Omental fat pad (tissue), 3 donors: ENCODE measurements at regions not wholly inside any gene's neighbourhood (a gene's known extent, or its start where the extent isn't known, plus 50 kb on each side); places are given as distances from the start of the nearest gene placed in this dataset.

Experiments
- ATAC-seq: fragments of 150-250 bp; one replicate; pipeline ENCODE4 v1.9.1; 2016; ENCODE audit warnings: mild to moderate bottlenecking, moderate library complexity; ENCODE audit not compliant: low FRiP score
- DNase-seq: peaks from one replicate; pipeline ENCODE4 v3.0.0-alpha.2; 2019; ENCODE audit warnings: low spot score
- TF ChIP-seq, protein P1 (sequence below), 3 donors: fragments of 450-650 bp; IDR thresholded peaks; one replicate each; pipeline ENCODE4 v1.5.1; 2016 to 2017; ENCODE audit warnings: antibody characterized with exemption in 3 of 3, mild to moderate bottlenecking in 3 of 3, moderate library complexity in 2 of 3

DNA sequence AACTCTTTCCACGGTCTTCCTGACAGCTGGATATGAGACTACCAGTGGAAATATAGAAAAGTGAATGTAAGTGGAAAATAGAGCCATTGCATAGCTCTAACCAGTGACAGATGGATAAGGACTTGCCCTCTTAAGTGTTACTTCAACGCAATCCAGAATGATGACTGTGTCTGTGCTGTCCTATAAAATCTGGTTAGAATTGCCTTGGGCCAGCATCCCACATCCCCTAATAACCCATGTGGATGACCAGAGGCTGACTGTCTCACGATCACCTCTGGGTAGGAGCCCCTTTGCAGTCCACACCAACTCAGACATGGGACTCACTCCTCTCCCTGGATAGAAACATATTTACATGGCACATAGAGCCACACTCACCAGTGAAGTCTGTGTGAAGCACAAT, 186.6 kb downstream of the C1D start:
- TF ChIP-seq, protein P1, sequence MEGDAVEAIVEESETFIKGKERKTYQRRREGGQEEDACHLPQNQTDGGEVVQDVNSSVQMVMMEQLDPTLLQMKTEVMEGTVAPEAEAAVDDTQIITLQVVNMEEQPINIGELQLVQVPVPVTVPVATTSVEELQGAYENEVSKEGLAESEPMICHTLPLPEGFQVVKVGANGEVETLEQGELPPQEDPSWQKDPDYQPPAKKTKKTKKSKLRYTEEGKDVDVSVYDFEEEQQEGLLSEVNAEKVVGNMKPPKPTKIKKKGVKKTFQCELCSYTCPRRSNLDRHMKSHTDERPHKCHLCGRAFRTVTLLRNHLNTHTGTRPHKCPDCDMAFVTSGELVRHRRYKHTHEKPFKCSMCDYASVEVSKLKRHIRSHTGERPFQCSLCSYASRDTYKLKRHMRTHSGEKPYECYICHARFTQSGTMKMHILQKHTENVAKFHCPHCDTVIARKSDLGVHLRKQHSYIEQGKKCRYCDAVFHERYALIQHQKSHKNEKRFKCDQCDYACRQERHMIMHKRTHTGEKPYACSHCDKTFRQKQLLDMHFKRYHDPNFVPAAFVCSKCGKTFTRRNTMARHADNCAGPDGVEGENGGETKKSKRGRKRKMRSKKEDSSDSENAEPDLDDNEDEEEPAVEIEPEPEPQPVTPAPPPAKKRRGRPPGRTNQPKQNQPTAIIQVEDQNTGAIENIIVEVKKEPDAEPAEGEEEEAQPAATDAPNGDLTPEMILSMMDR (IDR thresholded peaks at IDR 0.05) = no peak
- ATAC-seq = no peak
- DNase-seq = no peak

DNA sequence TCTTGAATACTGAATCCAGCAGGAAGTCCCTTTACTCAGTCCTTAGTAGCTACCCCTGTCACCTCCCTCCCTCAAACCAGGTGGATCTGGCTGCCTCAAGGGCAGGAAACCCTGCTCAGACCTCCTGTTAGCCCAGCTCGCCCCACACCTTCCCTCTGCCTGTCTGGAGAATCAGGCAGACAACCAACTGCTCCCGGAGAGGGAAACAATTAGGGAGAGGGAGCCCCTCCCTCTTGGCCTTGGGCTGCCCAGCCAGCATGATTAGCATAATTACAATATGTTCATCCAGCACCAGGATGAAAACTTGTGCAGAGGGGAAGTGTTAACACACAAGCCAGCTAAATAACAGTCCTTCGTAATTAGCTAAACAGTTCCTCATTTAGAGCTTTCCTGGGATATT, 185.5 kb downstream of the C1D start:
- TF ChIP-seq, protein P1 (IDR thresholded peaks at IDR 0.05) = no peak
- ATAC-seq = no peak
- no peak for DNase-seq

GRCh38 chr2:67878743-67879142, 184.1 kb downstream of the C1D start:
- ATAC-seq (no peak), DNase-seq (no peak)
- TF ChIP-seq, protein P1 (IDR thresholded peaks at IDR 0.05) = no peak

- DNase-seq (no peak), ATAC-seq (no peak)
- TF ChIP-seq, protein P1 (IDR thresholded peaks at IDR 0.05) = no peak
Observed at GRCh38 chr2:67879586-67880290, 183.1 kb downstream of the C1D start.

- no peak for ATAC-seq
- TF ChIP-seq, protein P1 (IDR thresholded peaks at IDR 0.05) = no peak
- no peak for DNase-seq
Observed at GRCh38 chr2:67880291-67880761, 182.5 kb downstream of the C1D start.

- no peak for DNase-seq
- TF ChIP-seq, protein P1 (IDR thresholded peaks at IDR 0.05) = no peak
- ATAC-seq = no peak
Observed at GRCh38 chr2:67881816-67882215, 181.0 kb downstream of the C1D start.
